Activated CD4-positive, CD25-positive, alpha-beta regulatory T cell (primary cell): ENCODE measurements at regions not wholly inside any gene's neighbourhood (a gene's known extent, or its start where the extent isn't known, plus 50 kb on each side); places are given as distances from the start of the nearest gene placed in this dataset.

Experiments
- DNase-seq, 4 experiments: peaks; one replicate each; lab custom pipeline; 2025; lab: John Stamatoyannopoulos, UW

GRCh38 chr20:22226849-22227700 lies 357.3 kb downstream of the FOXA2 start:
- DNase-seq: no peak

- no peak for DNase-seq
These were observed 361.1 kb downstream of the FOXA2 start for GRCh38 chr20:22223236-22223635.

- DNase-seq: no peak
These were observed 366.5 kb downstream of the FOXA2 start for GRCh38 chr20:22217712-22218352.

GRCh38 chr20:22216984-22217383 lies 367.4 kb downstream of the FOXA2 start:
- no peak for DNase-seq

GRCh38 chr20:22214296-22214695 lies 370.1 kb downstream of the FOXA2 start:
- DNase-seq: no peak

GRCh38 chr20:22213271-22213670 lies 371.1 kb downstream of the FOXA2 start:
- no peak for DNase-seq

GRCh38 chr20:22207280-22207679 lies 377.1 kb downstream of the FOXA2 start:
- no peak for DNase-seq

- DNase-seq: no peak
These were observed 379.6 kb downstream of the FOXA2 start for GRCh38 chr20:22204801-22205200.

- no peak for DNase-seq
These were observed 402.2 kb downstream of the FOXA2 start for GRCh38 chr20:22182148-22182547.

GRCh38 chr20:22180244-22180643 lies 404.1 kb downstream of the FOXA2 start:
- no peak for DNase-seq

- DNase-seq: no peak
These were observed 424.2 kb downstream of the FOXA2 start for GRCh38 chr20:22160101-22160652.

GRCh38 chr20:22159276-22159675 lies 425.1 kb downstream of the FOXA2 start:
- DNase-seq: no peak

GRCh38 chr20:22127587-22127986 lies 422.1 kb downstream of the PAX1 start:
- DNase-seq: no peak

- DNase-seq: no peak
These were observed 401.0 kb downstream of the PAX1 start for GRCh38 chr20:22106308-22106938.

GRCh38 chr20:22101606-22102005 lies 396.1 kb downstream of the PAX1 start:
- DNase-seq: no peak

- DNase-seq: no peak
These were observed 395.2 kb downstream of the PAX1 start for GRCh38 chr20:22100686-22101085.

- no peak for DNase-seq
These were observed 393.9 kb downstream of the PAX1 start for GRCh38 chr20:22099348-22099747.

GRCh38 chr20:22098511-22098910 lies 393.0 kb downstream of the PAX1 start:
- no peak for DNase-seq

- DNase-seq: no peak
These were observed 387.7 kb downstream of the PAX1 start for GRCh38 chr20:22093122-22093521.

GRCh38 chr20:22088882-22089281 lies 383.4 kb downstream of the PAX1 start:
- no peak for DNase-seq

- DNase-seq: no peak
These were observed 375.5 kb downstream of the PAX1 start for GRCh38 chr20:22080985-22081384.

GRCh38 chr20:22074635-22075034 lies 369.2 kb downstream of the PAX1 start:
- DNase-seq: no peak

- no peak for DNase-seq
These were observed 366.4 kb downstream of the PAX1 start for GRCh38 chr20:22071841-22072240.
